Adipocyte (in vitro differentiated cells): ENCODE measurements at regions not wholly inside any gene's neighbourhood (a gene's known extent, or its start where the extent isn't known, plus 50 kb on each side); places are given as distances from the start of the nearest gene placed in this dataset.

ENCODE experiments used
- DNase-seq: peaks from one replicate; pipeline ENCODE4 v3.0.0-alpha.2; 2015; ENCODE audit warnings: low read depth
- H3K27me3 ChIP-seq: replicated peaks from 2 replicates; pipeline ENCODE4 v1.7.0; 2013; ENCODE audit warnings: mild to moderate bottlenecking, low read length, moderate library complexity; ENCODE audit not compliant: control insufficient read depth, insufficient read depth
- H3K36me3 ChIP-seq: 2 replicates; pipeline ENCODE4 v1.7.0; 2013; ENCODE audit warnings: low read length, mild to moderate bottlenecking, moderate library complexity; ENCODE audit not compliant: control insufficient read depth, insufficient read depth, severe bottlenecking
- H3K4me1 ChIP-seq: 2 replicates; pipeline ENCODE4 v1.7.0; 2013; ENCODE audit warnings: mild to moderate bottlenecking, low read length, moderate library complexity; ENCODE audit not compliant: control insufficient read depth, insufficient read depth
- H3K4me3 ChIP-seq: 2 replicates; pipeline ENCODE4 v1.7.0; 2013; ENCODE audit warnings: mild to moderate bottlenecking, low read length, moderate library complexity
- H3K9ac ChIP-seq: 2 replicates; pipeline ENCODE4 v1.7.0; 2013; ENCODE audit warnings: mild to moderate bottlenecking, low read length, moderate library complexity
- H3K9me3 ChIP-seq: 2 replicates; pipeline ENCODE4 v1.7.0; 2013; ENCODE audit warnings: mild to moderate bottlenecking, low read length, moderate library complexity; ENCODE audit not compliant: control insufficient read depth

GRCh38 chr2:71757351-71757750 lies 304.0 kb downstream of the DYSF start:
- Histone ChIP-seq H3K9me3 (no peaks in the 10 kb centered on the region), H3K36me3 (no peaks in the 10 kb centered on the region), H3K9ac (no peak overlapping the region), H3K27me3 (no peaks in the 10 kb centered on the region), H3K4me3 (no peak overlapping the region), H3K4me1 (peaks cover 21% of the 10 kb centered on the region)
- no peak for DNase-seq

GRCh38 chr2:71756280-71756906 lies 303.0 kb downstream of the DYSF start:
- Histone ChIP-seq H3K4me3 (no peak overlapping the region), H3K9me3 (peaks cover 9% of the 10 kb centered on the region), H3K9ac (no peak overlapping the region), H3K27me3 (no peaks in the 10 kb centered on the region), H3K4me1 (peaks cover 21% of the 10 kb centered on the region), H3K36me3 (no peaks in the 10 kb centered on the region)
- peak; percentile 47 for DNase-seq

- no peak for DNase-seq
- H3K27me3 ChIP-seq, result no peaks in the 10 kb centered on the region
- H3K9ac ChIP-seq, result no peak overlapping the region
- peaks cover 48% of the 10 kb centered on the region for H3K4me1 ChIP-seq
- H3K36me3 ChIP-seq, result no peaks in the 10 kb centered on the region
- H3K9me3 ChIP-seq, result peaks cover 14% of the 10 kb centered on the region
- no peak overlapping the region for H3K4me3 ChIP-seq
Observed at GRCh38 chr2:71751590-71751989, 298.2 kb downstream of the DYSF start.

- H3K9me3 ChIP-seq, result peaks cover 14% of the 10 kb centered on the region
- no peaks in the 10 kb centered on the region for H3K36me3 ChIP-seq
- no peak for DNase-seq
- H3K27me3 ChIP-seq, result no peaks in the 10 kb centered on the region
- no peak overlapping the region for H3K4me3 ChIP-seq
- H3K4me1 ChIP-seq, result peaks cover 53% of the 10 kb centered on the region
- no peak overlapping the region for H3K9ac ChIP-seq
Observed at GRCh38 chr2:71749671-71750101, 296.3 kb downstream of the DYSF start.

GRCh38 chr2:71748227-71748626 lies 294.9 kb downstream of the DYSF start:
- H3K9me3 ChIP-seq, result peaks cover 14% of the 10 kb centered on the region
- peak; percentile 15 for DNase-seq
- no peaks in the 10 kb centered on the region for H3K27me3 ChIP-seq
- H3K4me1 ChIP-seq, result peaks cover 66% of the 10 kb centered on the region
- peak overlapping the region; percentile 60 for H3K9ac ChIP-seq
- no peaks in the 10 kb centered on the region for H3K36me3 ChIP-seq
- H3K4me3 ChIP-seq, result no peak overlapping the region

GRCh38 chr2:71747559-71747958 lies 294.2 kb downstream of the DYSF start:
- H3K4me3 ChIP-seq, result no peak overlapping the region
- no peak for DNase-seq
- no peaks in the 10 kb centered on the region for H3K27me3 ChIP-seq
- H3K36me3 ChIP-seq, result no peaks in the 10 kb centered on the region
- H3K9me3 ChIP-seq, result peaks cover 14% of the 10 kb centered on the region
- H3K9ac ChIP-seq, result peak overlapping the region; percentile 60
- peaks cover 73% of the 10 kb centered on the region for H3K4me1 ChIP-seq

- Histone ChIP-seq H3K9me3 (peaks cover 12% of the 10 kb centered on the region), H3K36me3 (no peaks in the 10 kb centered on the region), H3K4me3 (no peak overlapping the region), H3K27me3 (no peaks in the 10 kb centered on the region), H3K4me1 (peaks cover 78% of the 10 kb centered on the region), H3K9ac (peak overlapping the region; percentile 60)
- peak; percentile 43 for DNase-seq
Observed at GRCh38 chr2:71746946-71747501, 293.7 kb downstream of the DYSF start.

GRCh38 chr2:71744781-71745180 lies 291.4 kb downstream of the DYSF start:
- H3K36me3 ChIP-seq, result no peaks in the 10 kb centered on the region
- no peaks in the 10 kb centered on the region for H3K27me3 ChIP-seq
- peaks cover 76% of the 10 kb centered on the region for H3K4me1 ChIP-seq
- H3K4me3 ChIP-seq, result no peak overlapping the region
- no peak for DNase-seq
- H3K9me3 ChIP-seq, result peaks cover 9% of the 10 kb centered on the region
- no peak overlapping the region for H3K9ac ChIP-seq

GRCh38 chr2:71743995-71744675 lies 290.8 kb downstream of the DYSF start:
- Histone ChIP-seq H3K4me1 (peaks cover 69% of the 10 kb centered on the region), H3K9me3 (peaks cover 9% of the 10 kb centered on the region), H3K4me3 (no peak overlapping the region), H3K36me3 (no peaks in the 10 kb centered on the region), H3K27me3 (no peaks in the 10 kb centered on the region), H3K9ac (no peak overlapping the region)
- no peak for DNase-seq

- DNase-seq, result peak; percentile 85
- peak overlapping the region; percentile 7 for H3K4me3 ChIP-seq
Observed at GRCh38 chr2:71742953-71743601, 289.7 kb downstream of the DYSF start.

GRCh38 chr2:71736986-71737385 lies 283.6 kb downstream of the DYSF start:
- H3K4me1 ChIP-seq, result peaks cover 6% of the 10 kb centered on the region
- peaks cover 13% of the 10 kb centered on the region for H3K27me3 ChIP-seq
- no peak overlapping the region for H3K9ac ChIP-seq
- H3K36me3 ChIP-seq, result no peaks in the 10 kb centered on the region
- DNase-seq, result no peak
- peaks cover 9% of the 10 kb centered on the region for H3K9me3 ChIP-seq
- no peak overlapping the region for H3K4me3 ChIP-seq

More at GRCh38 chr2:71742953-71743601, 289.7 kb downstream of the DYSF start:
- H3K9ac ChIP-seq, result peak overlapping the region; percentile 42
- no peaks in the 10 kb centered on the region for H3K36me3 ChIP-seq
- no peaks in the 10 kb centered on the region for H3K27me3 ChIP-seq
- peaks cover 59% of the 10 kb centered on the region for H3K4me1 ChIP-seq
- H3K9me3 ChIP-seq, result peaks cover 9% of the 10 kb centered on the region
